ENCODE measurements at regions not wholly inside any gene's neighbourhood (a gene's known extent, or its start where the extent isn't known, plus 50 kb on each side); places are given as distances from the start of the nearest gene placed in this dataset.
"Not testable (repeated sequence)": the region's sequence is repeated elsewhere in the genome, so short reads cannot be mapped to it uniquely, and the experiment has no call there.

DNA sequence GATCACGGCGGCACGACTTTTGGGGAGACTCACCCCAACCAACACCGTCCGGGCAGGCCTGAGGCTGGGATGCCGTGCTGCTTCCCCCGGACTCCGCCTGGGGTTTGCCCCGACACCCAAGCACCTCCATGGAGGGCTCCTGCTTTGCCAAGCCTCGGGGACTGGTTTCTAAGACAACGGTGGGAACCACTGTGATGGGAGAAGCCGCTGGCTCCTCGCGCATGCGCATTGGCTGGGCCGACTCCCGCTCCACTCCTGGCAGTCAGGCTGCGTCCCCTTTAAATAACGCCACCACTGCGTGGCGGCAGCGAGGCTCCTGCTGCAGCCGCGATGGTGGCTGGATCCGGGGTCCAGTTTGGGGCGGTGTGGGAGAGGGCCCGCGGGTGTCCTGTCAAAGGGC, 201.0 kb downstream of the ZNF716 start:
- Histone ChIP-seq H3K36me3 (no peaks in the 10 kb centered on the region), H3K4me3 (no peak overlapping the region), H3K27ac (no peak overlapping the region), H3K9me3 (peaks cover 0 to 88% (median 0%) of the 10 kb centered on the region in 4 donors), H3K27me3 (no peaks in the 10 kb centered on the region), H3K4me1 (no peaks in the 10 kb centered on the region)
- 70 to 90% methylated on average over 16 to 23 of the region's 28 CpGs for WGBS, 2 donors
- TF ChIP-seq POLR2A (IDR thresholded peaks at IDR 0.05): no peak
- TF ChIP-seq EP300 (IDR thresholded peaks at IDR 0.05): no peak
- TF ChIP-seq, protein P1, sequence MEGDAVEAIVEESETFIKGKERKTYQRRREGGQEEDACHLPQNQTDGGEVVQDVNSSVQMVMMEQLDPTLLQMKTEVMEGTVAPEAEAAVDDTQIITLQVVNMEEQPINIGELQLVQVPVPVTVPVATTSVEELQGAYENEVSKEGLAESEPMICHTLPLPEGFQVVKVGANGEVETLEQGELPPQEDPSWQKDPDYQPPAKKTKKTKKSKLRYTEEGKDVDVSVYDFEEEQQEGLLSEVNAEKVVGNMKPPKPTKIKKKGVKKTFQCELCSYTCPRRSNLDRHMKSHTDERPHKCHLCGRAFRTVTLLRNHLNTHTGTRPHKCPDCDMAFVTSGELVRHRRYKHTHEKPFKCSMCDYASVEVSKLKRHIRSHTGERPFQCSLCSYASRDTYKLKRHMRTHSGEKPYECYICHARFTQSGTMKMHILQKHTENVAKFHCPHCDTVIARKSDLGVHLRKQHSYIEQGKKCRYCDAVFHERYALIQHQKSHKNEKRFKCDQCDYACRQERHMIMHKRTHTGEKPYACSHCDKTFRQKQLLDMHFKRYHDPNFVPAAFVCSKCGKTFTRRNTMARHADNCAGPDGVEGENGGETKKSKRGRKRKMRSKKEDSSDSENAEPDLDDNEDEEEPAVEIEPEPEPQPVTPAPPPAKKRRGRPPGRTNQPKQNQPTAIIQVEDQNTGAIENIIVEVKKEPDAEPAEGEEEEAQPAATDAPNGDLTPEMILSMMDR (IDR thresholded peaks at IDR 0.05): no peak
- DNase-seq (ENCODE audit: low spot score in 2 of 2): no peak

DNA sequence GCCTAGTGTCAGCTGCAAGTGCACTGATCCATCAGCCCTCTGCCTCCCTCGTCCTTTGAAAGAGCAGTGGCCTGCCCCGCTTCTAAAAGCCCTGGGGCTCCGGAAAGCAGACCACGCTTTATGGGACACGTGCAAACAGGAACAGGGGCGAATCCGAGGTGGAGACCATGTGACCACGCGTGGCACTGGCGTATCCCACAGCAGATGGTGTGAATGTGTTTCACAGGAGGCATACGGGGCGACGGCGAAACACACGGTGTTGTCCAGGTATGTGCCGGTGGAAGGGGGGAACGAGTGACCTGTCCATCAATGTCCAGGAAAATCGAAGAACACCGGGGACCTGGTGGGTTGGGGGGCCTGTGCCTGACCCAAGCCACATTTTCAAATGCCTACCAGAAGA, 201.6 kb downstream of the ZNF716 start:
- H3K27ac ChIP-seq; H3K27me3 ChIP-seq; DNase-seq (ENCODE audit: low spot score in 2 of 2); H3K4me3 ChIP-seq; H3K36me3 ChIP-seq; H3K4me1 ChIP-seq: not testable (repeated sequence)
- 89 to 92% methylated on average over 19 of the region's 19 CpGs for WGBS, 2 donors
- H3K9me3 ChIP-seq: peaks cover 0 to 85% (median 0%) of the 10 kb centered on the region in 4 donors

DNA sequence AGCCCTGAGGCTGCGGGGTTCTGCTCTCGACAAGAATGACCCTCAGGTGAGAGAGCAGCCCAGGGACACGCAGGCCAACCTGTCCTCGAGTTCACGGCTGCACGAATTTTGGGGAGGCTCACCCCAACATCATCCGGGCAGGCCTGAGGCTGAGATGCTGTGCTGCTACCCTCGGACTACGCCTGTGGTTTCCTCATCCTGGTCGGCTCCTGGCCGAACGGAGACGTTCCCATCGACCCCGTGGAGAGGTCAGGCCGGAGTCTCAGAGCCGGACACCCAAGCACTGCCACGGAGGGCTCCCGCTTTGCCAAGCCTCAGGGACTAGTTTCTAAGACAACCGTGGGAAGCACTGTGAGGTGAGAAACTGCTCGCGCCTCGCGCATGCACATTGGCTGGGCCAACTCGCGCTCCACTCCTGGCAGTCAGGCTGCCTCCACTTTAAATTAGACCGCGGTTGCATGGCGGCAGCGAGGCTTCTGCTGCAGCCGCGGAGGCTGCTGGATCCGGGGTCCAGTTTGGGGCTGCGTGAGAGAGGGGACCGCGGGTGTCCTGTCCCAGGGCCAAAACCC, 203.4 kb downstream of the ZNF716 start:
- no peaks in the 10 kb centered on the region for H3K36me3 ChIP-seq
- no peak for DNase-seq (ENCODE audit: low spot score in 2 of 2)
- no peak for TF ChIP-seq EP300 (IDR thresholded peaks at IDR 0.05)
- TF ChIP-seq, protein P1 (IDR thresholded peaks at IDR 0.05): no peak
- no peak for TF ChIP-seq POLR2A (IDR thresholded peaks at IDR 0.05)
- H3K27me3 ChIP-seq: no peaks in the 10 kb centered on the region
- peaks cover 0 to 70% (median 0%) of the 10 kb centered on the region in 4 donors for H3K9me3 ChIP-seq
- no peak overlapping the region for H3K27ac ChIP-seq
- WGBS, 2 donors: 86 to 94% methylated on average over 34 to 36 of the region's 36 CpGs
- H3K4me1 ChIP-seq: no peaks in the 10 kb centered on the region
- H3K4me3 ChIP-seq: no peak overlapping the region

DNA sequence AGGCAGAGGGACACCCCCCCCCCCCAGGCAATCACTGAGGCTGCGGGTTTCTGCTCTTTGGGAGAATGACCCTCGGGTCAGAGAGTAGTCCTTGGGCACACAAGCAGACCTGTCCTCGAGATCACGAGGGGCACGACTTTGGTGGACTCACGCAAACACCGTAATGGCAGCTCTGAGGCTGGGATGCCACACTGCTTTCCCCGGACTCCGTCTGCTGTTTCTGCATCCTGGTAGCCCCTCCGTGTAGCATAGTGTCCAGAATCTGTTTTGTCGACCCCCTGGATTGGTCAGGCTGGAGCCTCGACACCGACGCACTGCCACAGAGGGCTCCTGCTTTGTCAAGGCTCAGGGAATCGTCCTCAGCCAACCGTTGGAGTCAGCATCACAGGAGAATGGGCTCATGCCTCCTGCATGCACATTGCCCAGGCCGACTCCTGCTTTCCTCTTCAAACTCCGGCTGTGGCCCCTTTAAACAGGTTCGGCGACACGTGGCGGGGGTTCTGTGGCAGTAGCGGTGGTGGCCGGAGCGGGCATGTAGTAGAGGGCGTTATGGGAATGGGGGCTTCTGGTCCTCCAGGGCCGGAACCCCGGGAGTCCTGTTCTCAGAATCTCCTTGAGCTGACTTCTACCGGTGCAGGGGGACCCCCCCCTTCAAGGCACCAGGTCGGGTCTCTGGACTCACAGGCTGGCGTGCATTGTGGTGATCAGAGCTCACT, 205.3 kb downstream of the ZNF716 start:
- WGBS, 2 donors: 85 to 87% methylated on average over 31 of the region's 31 CpGs
- not testable (repeated sequence) for H3K27me3 ChIP-seq, H3K4me3 ChIP-seq

DNA sequence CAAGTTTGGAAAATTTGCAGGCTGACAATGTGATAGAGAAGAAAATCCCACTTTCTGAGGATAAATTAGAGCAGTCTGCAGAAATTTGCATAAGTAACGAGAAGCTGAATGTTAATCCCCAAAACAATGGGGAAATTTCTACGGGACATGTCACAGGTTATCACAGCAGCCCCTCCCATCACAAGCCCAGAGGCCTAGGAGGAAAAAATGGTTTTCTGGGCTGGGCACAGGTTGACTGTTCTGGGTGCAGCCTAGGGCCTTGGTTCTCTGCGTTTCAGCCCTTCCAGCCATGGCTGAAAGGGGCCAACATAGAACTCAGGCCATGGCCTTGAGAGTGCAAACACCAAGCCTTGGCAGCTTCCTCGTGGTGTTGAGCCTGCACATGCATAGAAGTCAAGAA, 209.2 kb downstream of the ZNF716 start:
- not testable (repeated sequence) for H3K27me3 ChIP-seq; H3K4me3 ChIP-seq; H3K36me3 ChIP-seq; DNase-seq (ENCODE audit: low spot score in 2 of 2); H3K4me1 ChIP-seq; H3K27ac ChIP-seq
- peaks cover 0 to 27% (median 0%) of the 10 kb centered on the region in 4 donors for H3K9me3 ChIP-seq
- WGBS, 2 donors: 54 to 63% methylated on average over 4 of the region's 4 CpGs

More for the DNA sequence above, 205.3 kb downstream of the ZNF716 start:
- not testable (repeated sequence) for H3K36me3 ChIP-seq; DNase-seq (ENCODE audit: low spot score in 2 of 2); H3K4me1 ChIP-seq; H3K27ac ChIP-seq
- H3K9me3 ChIP-seq: peaks cover 0 to 61% (median 0%) of the 10 kb centered on the region in 4 donors

DNA sequence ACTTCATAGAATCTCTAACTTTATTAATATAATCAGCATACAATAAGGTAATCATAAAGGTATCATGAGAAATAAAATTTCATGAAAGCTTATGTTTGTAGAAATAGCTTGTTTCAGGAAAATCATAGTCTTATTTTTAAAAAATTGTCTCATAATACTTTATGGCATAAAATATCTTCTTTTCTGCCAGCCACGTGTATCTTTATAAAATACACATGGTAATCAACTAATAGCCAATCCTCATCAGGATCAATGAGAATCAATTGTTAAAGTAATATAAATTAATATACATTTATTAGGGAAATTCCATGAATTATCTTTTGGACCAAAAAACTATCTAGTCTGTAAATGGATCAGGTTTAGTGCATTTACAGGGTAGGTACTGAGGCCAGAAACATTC, 227.0 kb downstream of the ZNF716 start:
- whole genome bisulfite sequencing, 2 donors: 11 to 26% methylated on average over 1 of the region's 1 CpG
- not testable (repeated sequence) for H3K4me1 ChIP-seq; H3K27me3 ChIP-seq; DNase-seq (ENCODE audit: low spot score in 2 of 2); H3K27ac ChIP-seq; H3K36me3 ChIP-seq; H3K4me3 ChIP-seq
- H3K9me3 ChIP-seq: peaks cover 0 to 12% (median 0%) of the 10 kb centered on the region in 4 donors

DNA sequence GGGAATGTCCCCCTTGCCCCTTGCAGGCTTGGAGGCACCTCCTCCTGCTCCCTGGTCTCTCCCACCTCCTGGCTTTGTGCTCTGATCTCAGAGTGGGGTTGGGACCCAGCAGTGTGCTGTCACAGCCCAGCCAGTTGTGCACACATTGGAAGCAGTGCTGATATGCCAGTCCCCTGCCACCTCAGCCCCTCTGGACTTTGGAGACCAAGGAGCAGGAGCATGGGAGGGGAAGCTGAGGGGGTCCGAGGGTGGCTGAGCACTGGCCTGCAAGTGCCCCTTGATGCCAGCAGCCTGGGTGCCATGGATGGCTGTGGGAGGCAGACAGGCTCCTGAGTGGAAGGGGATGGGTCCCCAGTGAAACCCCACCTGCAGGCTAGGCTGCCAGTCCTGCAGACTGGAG, 235.4 kb downstream of the ZNF716 start:
- WGBS, 2 donors: no CpG with 5 or more reads among the region's 1 CpG
- Histone ChIP-seq H3K4me3 (no peak overlapping the region), H3K9me3 (no peaks in the 10 kb centered on the region), H3K27me3 (no peaks in the 10 kb centered on the region), H3K4me1 (no peaks in the 10 kb centered on the region), H3K36me3 (no peaks in the 10 kb centered on the region), H3K27ac (no peak overlapping the region)
- TF ChIP-seq EP300 (IDR thresholded peaks at IDR 0.05) (no peak), POLR2A (IDR thresholded peaks at IDR 0.05) (no peak)
- TF ChIP-seq, protein P1 (IDR thresholded peaks at IDR 0.05): no peak
- DNase-seq (ENCODE audit: low spot score in 2 of 2): no peak

Measured in tibial nerve (tissue), 4 donors.